ENCODE measurements at regions not wholly inside any gene's neighbourhood (a gene's known extent, or its start where the extent isn't known, plus 50 kb on each side); places are given as distances from the start of the nearest gene placed in this dataset.
A peak's percentile ranks its signal among the peaks of the same experiment; 100 is the strongest.
"Not testable (repeated sequence)": the region's sequence is repeated elsewhere in the genome, so short reads cannot be mapped to it uniquely, and the experiment has no call there.

GRCh38 chr7:64469673-64470072, 93.2 kb downstream of the ZNF680 start:
- DNase-seq (ENCODE audit: low spot score) = no peak

- no peak for DNase-seq (ENCODE audit: low spot score)
Observed at GRCh38 chr7:64465551-64465950, 97.3 kb downstream of the ZNF680 start.

- DNase-seq (ENCODE audit: low spot score) = peak; percentile 66
Observed at GRCh38 chr7:64463636-64464375, 99.1 kb downstream of the ZNF680 start.

- DNase-seq (ENCODE audit: low spot score) = not testable (repeated sequence)
Observed at GRCh38 chr7:64459858-64460257, 103.0 kb downstream of the ZNF680 start.

- no peak for DNase-seq (ENCODE audit: low spot score)
Observed at GRCh38 chr7:64433590-64433989, 119.8 kb downstream of the ZNF736 start.

GRCh38 chr7:64431838-64432237, 118.1 kb downstream of the ZNF736 start:
- no peak for DNase-seq (ENCODE audit: low spot score)

GRCh38 chr7:64429232-64429631, 115.5 kb downstream of the ZNF736 start:
- DNase-seq (ENCODE audit: low spot score) = no peak

- not testable (repeated sequence) for DNase-seq (ENCODE audit: low spot score)
Observed at GRCh38 chr7:64425436-64425835, 111.7 kb downstream of the ZNF736 start.

GRCh38 chr7:64407148-64407547, 93.4 kb downstream of the ZNF736 start:
- no peak for DNase-seq (ENCODE audit: low spot score)
